ENCODE measurements at regions not wholly inside any gene's neighbourhood (a gene's known extent, or its start where the extent isn't known, plus 50 kb on each side); places are given as distances from the start of the nearest gene placed in this dataset.

DNA sequence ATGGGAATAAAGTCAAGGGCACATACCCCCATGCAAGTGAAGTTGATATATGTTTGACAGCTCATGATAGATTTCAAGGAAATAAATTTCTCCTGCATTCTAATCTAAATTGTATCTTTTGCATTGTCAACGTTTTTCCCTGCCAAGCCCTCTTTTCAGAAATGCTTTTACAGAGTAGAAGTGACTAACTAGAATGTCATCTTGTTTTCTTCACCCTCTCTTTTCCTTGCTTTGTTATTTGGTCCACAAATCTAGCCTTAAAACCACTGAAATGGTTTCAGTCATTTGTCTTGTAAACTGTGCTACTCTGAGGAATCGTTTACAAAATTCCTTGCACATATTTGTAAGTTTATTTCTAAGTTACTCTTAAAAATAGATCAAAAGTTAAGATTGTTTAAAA is 600.8 kb upstream of the CXADR start:
- no peak overlapping the region for H3K4me3 ChIP-seq (ENCODE audit: control insufficient read depth, low read depth, low read length)
- peak; percentile 26 for DNase-seq (ENCODE audit: low read depth)
- TF ChIP-seq, protein P1, sequence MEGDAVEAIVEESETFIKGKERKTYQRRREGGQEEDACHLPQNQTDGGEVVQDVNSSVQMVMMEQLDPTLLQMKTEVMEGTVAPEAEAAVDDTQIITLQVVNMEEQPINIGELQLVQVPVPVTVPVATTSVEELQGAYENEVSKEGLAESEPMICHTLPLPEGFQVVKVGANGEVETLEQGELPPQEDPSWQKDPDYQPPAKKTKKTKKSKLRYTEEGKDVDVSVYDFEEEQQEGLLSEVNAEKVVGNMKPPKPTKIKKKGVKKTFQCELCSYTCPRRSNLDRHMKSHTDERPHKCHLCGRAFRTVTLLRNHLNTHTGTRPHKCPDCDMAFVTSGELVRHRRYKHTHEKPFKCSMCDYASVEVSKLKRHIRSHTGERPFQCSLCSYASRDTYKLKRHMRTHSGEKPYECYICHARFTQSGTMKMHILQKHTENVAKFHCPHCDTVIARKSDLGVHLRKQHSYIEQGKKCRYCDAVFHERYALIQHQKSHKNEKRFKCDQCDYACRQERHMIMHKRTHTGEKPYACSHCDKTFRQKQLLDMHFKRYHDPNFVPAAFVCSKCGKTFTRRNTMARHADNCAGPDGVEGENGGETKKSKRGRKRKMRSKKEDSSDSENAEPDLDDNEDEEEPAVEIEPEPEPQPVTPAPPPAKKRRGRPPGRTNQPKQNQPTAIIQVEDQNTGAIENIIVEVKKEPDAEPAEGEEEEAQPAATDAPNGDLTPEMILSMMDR (conservative IDR thresholded peaks at IDR 0.05; ENCODE audit: control insufficient read depth, insufficient read depth, low read depth, low read length) = no peak

DNA sequence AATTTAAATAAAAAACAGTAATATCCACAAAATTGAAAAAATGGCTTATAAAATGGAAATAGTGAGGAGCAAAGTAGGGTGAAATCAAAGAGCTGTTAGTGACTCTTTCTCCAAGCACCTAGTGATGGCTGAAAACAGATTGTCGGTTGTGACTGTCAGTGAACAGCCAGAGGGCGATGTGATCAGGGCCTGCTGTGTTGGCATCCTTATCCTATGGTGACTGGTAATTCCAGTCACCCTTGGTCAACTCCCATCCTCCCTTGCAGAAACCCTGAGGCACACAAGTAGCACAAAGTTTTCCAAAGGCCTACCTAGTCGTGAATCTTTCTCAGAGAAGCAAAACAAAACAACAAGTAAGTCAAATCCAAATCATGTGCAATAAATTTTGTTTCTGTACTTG is 599.8 kb upstream of the CXADR start:
- DNase-seq (ENCODE audit: low read depth) = peak; percentile 8
- H3K4me3 ChIP-seq (ENCODE audit: control insufficient read depth, low read depth, low read length) = no peak overlapping the region
- TF ChIP-seq, protein P1 (conservative IDR thresholded peaks at IDR 0.05; ENCODE audit: control insufficient read depth, insufficient read depth, low read depth, low read length) = peak; percentile 3

DNA sequence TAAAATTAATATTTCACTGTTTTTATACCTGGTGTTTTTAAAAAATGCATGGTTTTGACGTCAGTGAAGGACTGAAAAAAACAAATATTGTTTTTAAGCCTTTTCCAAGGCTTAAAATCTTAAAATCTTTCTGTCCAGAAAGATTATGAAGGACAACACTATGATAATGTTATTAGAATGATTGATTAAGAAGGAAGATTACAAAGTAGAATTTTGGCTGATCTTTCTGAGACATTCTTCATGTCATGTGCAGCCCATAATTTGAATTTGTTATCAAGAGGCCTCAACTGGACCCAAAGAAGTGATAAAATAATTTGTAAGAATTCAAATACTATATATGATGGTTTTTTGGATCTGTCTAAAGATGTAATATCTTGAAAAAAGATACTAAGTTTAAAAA is 584.4 kb upstream of the CXADR start:
- DNase-seq (ENCODE audit: low read depth) = no peak
- TF ChIP-seq, protein P1 (conservative IDR thresholded peaks at IDR 0.05; ENCODE audit: control insufficient read depth, insufficient read depth, low read depth, low read length) = no peak
- no peak overlapping the region for H3K4me3 ChIP-seq (ENCODE audit: control insufficient read depth, low read depth, low read length)

DNA sequence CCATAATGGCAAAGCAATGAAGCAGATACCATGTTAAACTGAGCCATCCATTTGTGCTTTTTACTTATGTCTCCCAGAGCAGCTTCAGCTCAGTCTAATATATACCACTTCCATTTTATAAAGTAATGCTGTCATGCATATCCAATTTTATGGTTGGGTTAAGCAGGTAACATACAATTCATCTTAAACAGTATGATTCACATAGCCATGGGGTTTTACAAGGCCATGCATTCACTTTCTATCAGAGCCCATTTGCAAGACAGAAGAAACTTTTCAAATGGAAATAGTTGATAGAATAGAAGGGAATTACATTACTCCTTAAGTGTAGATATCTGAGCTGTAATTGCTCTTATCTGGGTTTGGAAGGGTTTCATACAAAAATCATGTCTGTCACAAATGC is 580.5 kb upstream of the CXADR start:
- TF ChIP-seq, protein P1 (conservative IDR thresholded peaks at IDR 0.05; ENCODE audit: control insufficient read depth, insufficient read depth, low read depth, low read length) = no peak
- H3K4me3 ChIP-seq (ENCODE audit: control insufficient read depth, low read depth, low read length) = no peak overlapping the region
- no peak for DNase-seq (ENCODE audit: low read depth)

DNA sequence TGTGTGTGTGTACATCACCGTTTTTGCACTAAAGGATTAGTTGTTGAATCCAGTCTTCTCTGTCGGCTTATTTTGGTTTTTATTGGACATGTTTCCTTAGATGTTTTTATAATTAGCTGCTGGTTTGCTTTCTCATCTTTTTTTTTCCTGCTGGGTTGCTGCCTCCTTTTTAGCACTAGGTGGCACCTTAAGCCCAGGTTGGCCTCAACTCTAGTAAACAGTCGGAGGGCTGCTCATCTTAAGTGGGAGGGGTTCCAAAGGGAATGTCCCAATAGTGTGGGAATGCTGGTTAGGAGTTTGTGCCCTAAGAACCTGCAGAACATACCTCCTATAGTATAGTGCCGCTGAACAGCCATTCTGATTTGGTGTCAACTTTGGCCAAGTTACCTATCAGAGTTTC is 570.1 kb upstream of the CXADR start:
- TF ChIP-seq, protein P1 (conservative IDR thresholded peaks at IDR 0.05; ENCODE audit: control insufficient read depth, insufficient read depth, low read depth, low read length) = peak; percentile 55
- peak; percentile 45 for DNase-seq (ENCODE audit: low read depth)
- no peak overlapping the region for H3K4me3 ChIP-seq (ENCODE audit: control insufficient read depth, low read depth, low read length)

DNA sequence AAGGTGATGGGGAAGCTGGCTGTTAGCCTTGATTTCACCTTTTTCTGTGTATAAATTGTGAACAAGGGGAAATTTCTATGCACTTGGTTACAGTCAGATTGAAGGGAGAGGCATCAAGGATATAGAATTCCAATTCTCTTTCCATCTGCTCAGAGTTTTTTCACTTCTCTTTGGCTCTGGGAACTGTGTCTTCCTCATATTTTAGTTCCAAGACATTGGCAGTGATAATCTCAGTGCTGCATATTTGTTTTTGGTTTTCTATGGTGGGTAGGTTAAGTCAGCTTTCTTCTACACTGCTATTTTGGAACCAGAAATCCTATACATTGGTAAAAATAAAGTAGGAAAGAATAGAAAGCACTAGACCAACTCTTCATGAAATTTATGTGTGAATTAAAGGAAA is 569.6 kb upstream of the CXADR start:
- TF ChIP-seq, protein P1 (conservative IDR thresholded peaks at IDR 0.05; ENCODE audit: control insufficient read depth, insufficient read depth, low read depth, low read length) = no peak
- DNase-seq (ENCODE audit: low read depth) = no peak
- no peak overlapping the region for H3K4me3 ChIP-seq (ENCODE audit: control insufficient read depth, low read depth, low read length)

DNA sequence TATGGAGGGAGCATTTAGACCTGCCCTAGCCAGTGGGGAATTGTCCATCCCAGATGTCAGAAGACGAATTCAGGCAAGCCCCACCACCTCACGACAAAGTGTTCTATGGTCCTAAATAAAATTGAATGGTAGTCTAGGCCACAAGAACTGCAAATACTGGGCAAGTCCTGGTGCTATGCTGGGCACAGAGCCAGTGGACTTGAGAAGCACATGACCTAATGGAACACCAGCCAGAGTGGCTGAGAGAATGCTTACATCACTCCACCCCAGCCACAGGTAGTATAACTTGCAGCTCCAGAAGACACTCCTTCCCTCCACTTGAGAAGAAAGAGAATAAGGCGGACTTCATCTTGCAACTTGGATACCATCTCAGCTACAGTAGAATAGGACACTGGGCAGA is 567.3 kb upstream of the CXADR start:
- TF ChIP-seq, protein P1 (conservative IDR thresholded peaks at IDR 0.05; ENCODE audit: control insufficient read depth, insufficient read depth, low read depth, low read length) = no peak
- peak; percentile 3 for DNase-seq (ENCODE audit: low read depth)
- H3K4me3 ChIP-seq (ENCODE audit: control insufficient read depth, low read depth, low read length) = no peak overlapping the region

All from fibroblast of mammary gland (primary cell).